ENCODE measurements at regions not wholly inside any gene's neighbourhood (a gene's known extent, or its start where the extent isn't known, plus 50 kb on each side); places are given as distances from the start of the nearest gene placed in this dataset.

DNA sequence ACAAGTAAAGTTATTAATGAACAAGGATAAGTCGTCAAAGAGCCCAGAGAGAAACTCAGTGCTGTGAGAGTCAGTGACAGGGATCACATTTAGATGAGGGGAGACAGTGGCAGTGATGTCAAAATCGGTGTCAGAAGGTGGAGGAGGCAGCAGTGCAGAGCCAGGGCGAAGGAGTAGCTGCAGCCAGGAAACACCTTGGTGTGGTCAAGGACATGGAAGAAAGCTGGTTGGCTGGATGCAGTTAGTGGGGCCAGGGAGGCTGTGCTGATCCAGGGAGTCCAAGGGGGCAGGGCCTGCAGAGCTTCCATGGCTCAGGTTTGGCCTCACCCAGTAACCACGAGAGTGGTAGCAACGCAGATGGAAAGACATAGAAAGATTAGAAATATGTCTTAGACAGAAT is 50.7 kb upstream of the ADORA2B start:
- H3K9me3 ChIP-seq (ENCODE audit: control extremely low read depth in 1 of 3, control insufficient read depth in 2 of 3, insufficient read depth in 1 of 3, low read length in 2 of 3) = no peaks in the 10 kb centered on the region
- peaks cover 6% of the 10 kb centered on the region for H3K27me3 Mint-ChIP-seq
- H3K27ac Mint-ChIP-seq = no peak overlapping the region
- WGBS (ENCODE audit: insufficient coverage) = 78% methylated on average over 4 of the region's 5 CpGs
- H3K36me3 ChIP-seq (replicated peaks in 1 of 2; ENCODE audit: control extremely low read depth in 1 of 2, control insufficient read depth in 1 of 2, extremely low read depth in 1 of 2, insufficient read depth in 2 of 2, low read length in 1 of 2) = no peaks in the 10 kb centered on the region
- H3K4me3 ChIP-seq (ENCODE audit: control extremely low read depth in 1 of 5, extremely low read depth in 1 of 5, insufficient read depth in 1 of 5, low read depth in 2 of 5, low read length in 4 of 5) = no peak overlapping the region
- ChIA-PET CTCF (no interaction called here), POLR2A (no interaction called here)
- H3K4me1 ChIP-seq (ENCODE audit: control insufficient read depth in 2 of 2, insufficient read depth in 2 of 2, low read length in 2 of 2) = no peaks in the 10 kb centered on the region
- H3K27ac ChIP-seq (ENCODE audit: low read length in 2 of 2) = no peak overlapping the region
- no peaks in the 10 kb centered on the region for H3K9me3 Mint-ChIP-seq (ENCODE audit: insufficient read depth)
- ATAC-seq (ENCODE audit: low read depth) = no peak
- no peak overlapping the region for H3K4me3 Mint-ChIP-seq
- H4K20me1 ChIP-seq (ENCODE audit: control insufficient read depth, insufficient read depth, low read length, poor library complexity, severe bottlenecking) = no peaks in the 10 kb centered on the region
- TF ChIP-seq, protein P1, sequence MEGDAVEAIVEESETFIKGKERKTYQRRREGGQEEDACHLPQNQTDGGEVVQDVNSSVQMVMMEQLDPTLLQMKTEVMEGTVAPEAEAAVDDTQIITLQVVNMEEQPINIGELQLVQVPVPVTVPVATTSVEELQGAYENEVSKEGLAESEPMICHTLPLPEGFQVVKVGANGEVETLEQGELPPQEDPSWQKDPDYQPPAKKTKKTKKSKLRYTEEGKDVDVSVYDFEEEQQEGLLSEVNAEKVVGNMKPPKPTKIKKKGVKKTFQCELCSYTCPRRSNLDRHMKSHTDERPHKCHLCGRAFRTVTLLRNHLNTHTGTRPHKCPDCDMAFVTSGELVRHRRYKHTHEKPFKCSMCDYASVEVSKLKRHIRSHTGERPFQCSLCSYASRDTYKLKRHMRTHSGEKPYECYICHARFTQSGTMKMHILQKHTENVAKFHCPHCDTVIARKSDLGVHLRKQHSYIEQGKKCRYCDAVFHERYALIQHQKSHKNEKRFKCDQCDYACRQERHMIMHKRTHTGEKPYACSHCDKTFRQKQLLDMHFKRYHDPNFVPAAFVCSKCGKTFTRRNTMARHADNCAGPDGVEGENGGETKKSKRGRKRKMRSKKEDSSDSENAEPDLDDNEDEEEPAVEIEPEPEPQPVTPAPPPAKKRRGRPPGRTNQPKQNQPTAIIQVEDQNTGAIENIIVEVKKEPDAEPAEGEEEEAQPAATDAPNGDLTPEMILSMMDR (IDR thresholded peaks at IDR 0.05) = no peak
- no peak for TF ChIP-seq EZH2 (IDR thresholded peaks at IDR 0.05; ENCODE audit: borderline replicate concordance, insufficient read depth, low read depth, low read length, poor library complexity, severe bottlenecking)
- intact Hi-C loops (cut with micrococcal nuclease) = no loop called here
- no peaks in the 10 kb centered on the region for H3K79me2 ChIP-seq (ENCODE audit: control insufficient read depth, insufficient read depth, low read length)
- H3K27me3 ChIP-seq (replicated peaks in 1 of 4; ENCODE audit: control extremely low read depth in 1 of 4, control insufficient read depth in 3 of 4, insufficient read depth in 4 of 4, low read length in 3 of 4) = no peaks in the 10 kb centered on the region
- no peak for DNase-seq
- peaks cover 8% of the 10 kb centered on the region for H3K4me1 Mint-ChIP-seq
- H2AFZ ChIP-seq (ENCODE audit: insufficient read depth, low read depth, low read length, poor library complexity, severe bottlenecking) = no peak overlapping the region
- no peak overlapping the region for H3K4me2 ChIP-seq (replicated peaks; ENCODE audit: low read depth, low read length, poor library complexity, severe bottlenecking)
- H3K9ac ChIP-seq (ENCODE audit: low read length) = no peak overlapping the region

DNA sequence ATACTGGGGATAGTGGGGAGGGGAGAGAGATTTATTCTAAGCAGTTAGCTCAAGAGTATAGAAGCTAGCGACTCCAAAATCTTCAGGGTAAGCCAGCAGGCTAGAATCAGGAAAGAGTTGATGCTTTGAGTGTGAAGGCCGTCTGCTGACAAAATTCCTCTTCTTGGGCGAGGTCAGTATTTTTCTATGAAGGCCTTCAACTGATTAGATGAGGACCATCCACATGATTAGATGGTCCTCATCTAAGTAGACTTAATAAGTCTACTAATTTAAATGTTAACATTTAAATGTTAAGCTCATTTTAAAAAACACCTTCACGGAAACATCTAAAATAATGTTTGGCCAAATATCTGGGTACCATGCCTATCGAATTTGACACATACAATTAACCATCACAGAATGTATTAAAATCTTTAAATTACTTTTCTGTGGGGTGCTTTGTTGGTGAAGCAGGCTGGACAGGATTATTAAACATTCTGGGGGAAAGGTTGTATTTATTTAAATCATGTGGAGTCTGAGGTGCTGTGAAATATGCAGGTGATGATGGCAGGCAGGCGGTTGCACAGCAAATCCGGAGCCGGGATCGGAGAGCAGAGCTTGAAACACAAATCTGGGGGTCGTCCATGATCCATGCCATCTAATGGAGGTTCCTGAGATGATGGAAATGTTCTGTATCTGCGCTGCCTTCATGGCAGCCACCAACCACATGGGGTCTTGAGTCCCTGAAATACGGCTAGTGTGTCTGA is 49.8 kb upstream of the ADORA2B start:
- Mint-ChIP-seq H3K27ac (no peak overlapping the region), H3K27me3 (peaks cover 6% of the 10 kb centered on the region), H3K4me3 (no peak overlapping the region), H3K4me1 (peaks cover 8% of the 10 kb centered on the region), H3K9me3 (ENCODE audit: insufficient read depth) (peaks cover 3% of the 10 kb centered on the region)
- ATAC-seq (ENCODE audit: low read depth) = no peak
- CTCF ChIA-PET = no interaction called here
- H3K36me3 ChIP-seq (replicated peaks in 1 of 2; ENCODE audit: control extremely low read depth in 1 of 2, control insufficient read depth in 1 of 2, extremely low read depth in 1 of 2, insufficient read depth in 2 of 2, low read length in 1 of 2) = no peaks in the 10 kb centered on the region
- TF ChIP-seq, protein P1 (IDR thresholded peaks at IDR 0.05) = no peak
- TF ChIP-seq EZH2 (IDR thresholded peaks at IDR 0.05; ENCODE audit: borderline replicate concordance, insufficient read depth, low read depth, low read length, poor library complexity, severe bottlenecking) = no peak
- POLR2A ChIA-PET = no interaction called here
- no peak overlapping the region for H2AFZ ChIP-seq (ENCODE audit: insufficient read depth, low read depth, low read length, poor library complexity, severe bottlenecking)
- WGBS (ENCODE audit: insufficient coverage) = 97% methylated on average over 7 of the region's 12 CpGs
- H3K9me3 ChIP-seq (ENCODE audit: control extremely low read depth in 1 of 3, control insufficient read depth in 2 of 3, insufficient read depth in 1 of 3, low read length in 2 of 3) = no peaks in the 10 kb centered on the region
- DNase-seq = no peak
- no peak overlapping the region for H3K4me3 ChIP-seq (ENCODE audit: control extremely low read depth in 1 of 5, extremely low read depth in 1 of 5, insufficient read depth in 1 of 5, low read depth in 2 of 5, low read length in 4 of 5)
- no peaks in the 10 kb centered on the region for H3K79me2 ChIP-seq (ENCODE audit: control insufficient read depth, insufficient read depth, low read length)
- H3K4me2 ChIP-seq (replicated peaks; ENCODE audit: low read depth, low read length, poor library complexity, severe bottlenecking) = no peak overlapping the region
- no peak overlapping the region for H3K9ac ChIP-seq (ENCODE audit: low read length)
- intact Hi-C loops (cut with micrococcal nuclease) = no loop called here
- no peak overlapping the region for H3K27ac ChIP-seq (ENCODE audit: low read length in 2 of 2)
- no peaks in the 10 kb centered on the region for H4K20me1 ChIP-seq (ENCODE audit: control insufficient read depth, insufficient read depth, low read length, poor library complexity, severe bottlenecking)
- no peaks in the 10 kb centered on the region for H3K27me3 ChIP-seq (replicated peaks in 1 of 4; ENCODE audit: control extremely low read depth in 1 of 4, control insufficient read depth in 3 of 4, insufficient read depth in 4 of 4, low read length in 3 of 4)
- no peaks in the 10 kb centered on the region for H3K4me1 ChIP-seq (ENCODE audit: control insufficient read depth in 2 of 2, insufficient read depth in 2 of 2, low read length in 2 of 2)
